Astrocyte (in vitro differentiated cells and primary cell): ENCODE measurements at regions not wholly inside any gene's neighbourhood (a gene's known extent, or its start where the extent isn't known, plus 50 kb on each side); places are given as distances from the start of the nearest gene placed in this dataset.

ENCODE experiments used
- DNase-seq: peaks from one replicate; pipeline ENCODE4 v3.0.0-alpha.2; 2010; ENCODE audit warnings: low read depth
- FAIRE-seq: peaks from 2 replicates; lab custom pipeline; 2011; peaks lifted over from hg19 to GRCh38; lab: Jason Lieb, UNC
- H2AFZ ChIP-seq: 2 replicates; pipeline ENCODE4 v1.6.0; 2012; ENCODE audit warnings: low read depth, low read length, inconsistent platforms
- H3K27ac ChIP-seq: 2 replicates; pipeline ENCODE4 v1.5.1; 2011; ENCODE audit warnings: low read depth, low read length, inconsistent platforms
- H3K27me3 ChIP-seq: 2 replicates; pipeline ENCODE4 v1.6.0; 2011; ENCODE audit warnings: low read length, inconsistent platforms; ENCODE audit not compliant: insufficient read depth
- H3K36me3 ChIP-seq: 2 replicates; pipeline ENCODE4 v1.5.1; 2011; ENCODE audit warnings: low read length, inconsistent platforms; ENCODE audit not compliant: insufficient read depth
- H3K4me1 ChIP-seq: 2 replicates; pipeline ENCODE4 v1.5.1; 2011; ENCODE audit warnings: low read length, inconsistent platforms; ENCODE audit not compliant: insufficient read depth
- H3K4me2 ChIP-seq: 2 replicates; pipeline ENCODE4 v1.6.0; 2012; ENCODE audit warnings: low read length, inconsistent platforms
- H3K4me3 ChIP-seq: 2 replicates; pipeline ENCODE4 v1.5.1; 2011; ENCODE audit warnings: low read depth, mild to moderate bottlenecking, low read length, inconsistent platforms; ENCODE audit not compliant: insufficient read depth
- H3K79me2 ChIP-seq: 2 replicates; pipeline ENCODE4 v1.6.0; 2012; ENCODE audit warnings: mild to moderate bottlenecking, low read length, inconsistent platforms; ENCODE audit not compliant: insufficient read depth
- H3K9ac ChIP-seq: 2 replicates; pipeline ENCODE4 v1.6.0; 2012; ENCODE audit warnings: mild to moderate bottlenecking, low read length, inconsistent platforms
- H3K9me3 ChIP-seq: 2 replicates; pipeline ENCODE4 v1.5.1; 2012; ENCODE audit warnings: low read depth, mild to moderate bottlenecking, low read length, inconsistent platforms; ENCODE audit not compliant: insufficient read depth
- H4K20me1 ChIP-seq: 2 replicates; pipeline ENCODE4 v1.6.0; 2012; ENCODE audit warnings: low read length, inconsistent platforms; ENCODE audit not compliant: insufficient read depth
- H3K27ac Mint-ChIP-seq: one replicate; pipeline ENCODE4 v1.8.0; 2021; ENCODE audit warnings: mild to moderate bottlenecking, mixed read lengths; ENCODE audit not compliant: unreplicated experiment
- H3K27me3 Mint-ChIP-seq: one replicate; pipeline ENCODE4 v1.8.0; 2021; ENCODE audit warnings: low read depth, mixed read lengths; ENCODE audit not compliant: unreplicated experiment
- H3K36me3 Mint-ChIP-seq: one replicate; pipeline ENCODE4 v1.8.0; 2021; ENCODE audit warnings: low read depth, mixed read lengths; ENCODE audit not compliant: unreplicated experiment
- H3K4me1 Mint-ChIP-seq: one replicate; pipeline ENCODE4 v1.8.0; 2021; ENCODE audit warnings: low read depth, mixed read lengths; ENCODE audit not compliant: unreplicated experiment
- H3K4me3 Mint-ChIP-seq: one replicate; pipeline ENCODE4 v1.8.0; 2021; ENCODE audit warnings: mild to moderate bottlenecking, moderate library complexity, mixed read lengths; ENCODE audit not compliant: unreplicated experiment
- H3K9me3 Mint-ChIP-seq: one replicate; pipeline ENCODE4 v1.8.0; 2021; ENCODE audit warnings: mild to moderate bottlenecking, mixed read lengths; ENCODE audit not compliant: unreplicated experiment
- CTCF ChIP-seq: IDR thresholded peaks from 2 replicates; pipeline ENCODE4 v1.5.1; 2011; ENCODE audit warnings: low read depth, mild to moderate bottlenecking, inconsistent platforms, low read length, moderate library complexity; ENCODE audit not compliant: insufficient read depth
- EZH2 ChIP-seq: IDR thresholded peaks from 2 replicates; pipeline ENCODE4 v1.6.1; 2012; ENCODE audit warnings: mild to moderate bottlenecking, low read length, inconsistent platforms; ENCODE audit not compliant: insufficient read depth

GRCh38 chr17:70934231-70934630 is 764.9 kb downstream of the KCNJ2 start:
- H3K4me3 Mint-ChIP-seq, result no peak overlapping the region
- Histone ChIP-seq H3K36me3 (no peaks in the 10 kb centered on the region), H3K4me2 (no peak overlapping the region), H2AFZ (no peak overlapping the region), H3K4me3 (no peak overlapping the region), H3K9ac (no peak overlapping the region), H3K4me1 (no peaks in the 10 kb centered on the region), H3K9me3 (no peaks in the 10 kb centered on the region), H4K20me1 (no peaks in the 10 kb centered on the region), H3K27ac (no peak overlapping the region), H3K27me3 (no peaks in the 10 kb centered on the region), H3K79me2 (no peaks in the 10 kb centered on the region)
- no peaks in the 10 kb centered on the region for H3K36me3 Mint-ChIP-seq
- FAIRE-seq (no peak), DNase-seq (no peak)
- no peak overlapping the region for H3K27ac Mint-ChIP-seq
- H3K9me3 Mint-ChIP-seq, result no peaks in the 10 kb centered on the region
- H3K4me1 Mint-ChIP-seq, result no peaks in the 10 kb centered on the region
- TF ChIP-seq CTCF, result no peak
- TF ChIP-seq EZH2, result no peak
- no peaks in the 10 kb centered on the region for H3K27me3 Mint-ChIP-seq

GRCh38 chr17:70934835-70935234 is 765.5 kb downstream of the KCNJ2 start:
- no peaks in the 10 kb centered on the region for H3K79me2 ChIP-seq
- Mint-ChIP-seq H3K9me3 (no peaks in the 10 kb centered on the region), H3K27me3 (no peaks in the 10 kb centered on the region), H3K4me1 (no peaks in the 10 kb centered on the region), H3K4me3 (no peak overlapping the region), H3K27ac (no peak overlapping the region), H3K36me3 (no peaks in the 10 kb centered on the region)
- no peaks in the 10 kb centered on the region for H4K20me1 ChIP-seq
- H3K36me3 ChIP-seq, result no peaks in the 10 kb centered on the region
- no peak overlapping the region for H3K9ac ChIP-seq
- H3K9me3 ChIP-seq, result no peaks in the 10 kb centered on the region
- FAIRE-seq (no peak), DNase-seq (no peak)
- H3K4me2 ChIP-seq, result no peak overlapping the region
- H3K4me1 ChIP-seq, result no peaks in the 10 kb centered on the region
- no peak overlapping the region for H2AFZ ChIP-seq
- no peaks in the 10 kb centered on the region for H3K27me3 ChIP-seq
- H3K27ac ChIP-seq, result no peak overlapping the region
- H3K4me3 ChIP-seq, result no peak overlapping the region
- TF ChIP-seq EZH2 (no peak), CTCF (no peak)

DNA sequence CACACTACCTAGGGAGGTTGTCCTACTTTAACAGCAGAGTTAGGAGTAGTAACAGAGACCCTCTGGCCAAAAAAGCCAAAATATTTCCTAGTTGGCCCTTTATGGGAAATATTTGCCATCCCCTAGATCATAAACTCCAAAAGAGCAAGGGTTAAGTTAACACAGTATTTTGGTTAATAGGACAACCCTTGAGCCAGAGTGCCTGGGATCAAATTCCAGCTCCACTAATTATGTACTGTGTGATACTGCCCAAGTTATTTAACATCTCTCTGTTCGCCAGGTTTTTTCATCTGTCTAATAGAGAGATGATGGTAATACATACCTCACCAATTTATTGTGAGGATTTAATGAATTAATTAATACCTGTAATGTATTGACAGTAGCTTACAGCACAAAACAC is 767.4 kb downstream of the KCNJ2 start:
- Histone ChIP-seq H3K4me2 (no peak overlapping the region), H3K79me2 (no peaks in the 10 kb centered on the region), H3K4me1 (no peaks in the 10 kb centered on the region), H3K4me3 (no peak overlapping the region), H3K36me3 (no peaks in the 10 kb centered on the region), H4K20me1 (no peaks in the 10 kb centered on the region), H3K9ac (no peak overlapping the region), H2AFZ (no peak overlapping the region), H3K27me3 (no peaks in the 10 kb centered on the region), H3K27ac (no peak overlapping the region), H3K9me3 (no peaks in the 10 kb centered on the region)
- H3K9me3 Mint-ChIP-seq, result no peaks in the 10 kb centered on the region
- no peaks in the 10 kb centered on the region for H3K36me3 Mint-ChIP-seq
- H3K4me3 Mint-ChIP-seq, result no peak overlapping the region
- no peak for TF ChIP-seq CTCF
- no peak for TF ChIP-seq EZH2
- no peak overlapping the region for H3K27ac Mint-ChIP-seq
- no peak for DNase-seq
- H3K4me1 Mint-ChIP-seq, result no peaks in the 10 kb centered on the region
- no peaks in the 10 kb centered on the region for H3K27me3 Mint-ChIP-seq
- FAIRE-seq, result no peak
